ENCODE measurements at regions not wholly inside any gene's neighbourhood (a gene's known extent, or its start where the extent isn't known, plus 50 kb on each side); places are given as distances from the start of the nearest gene placed in this dataset.

GRCh38 chr18:9017167-9017904 is 85.2 kb upstream of the NDUFV2 start:
- no peak for TF ChIP-seq CTCF (IDR thresholded peaks at IDR 0.05; ENCODE audit: low read depth, low read length, poor library complexity, severe bottlenecking)
- no peak for TF ChIP-seq EZH2phosphoT487 (IDR thresholded peaks at IDR 0.05; ENCODE audit: borderline replicate concordance, low read length)
